ENCODE measurements at regions not wholly inside any gene's neighbourhood (a gene's known extent, or its start where the extent isn't known, plus 50 kb on each side); places are given as distances from the start of the nearest gene placed in this dataset.
A peak's percentile ranks its signal among the peaks of the same experiment; 100 is the strongest.

- peaks cover 2% of the 10 kb centered on the region for H3K9me3 Mint-ChIP-seq
Observed at GRCh38 chr2:48039209-48039990, 133.1 kb upstream of the FBXO11 start.

GRCh38 chr2:48043131-48043700 is 136.9 kb upstream of the FBXO11 start:
- intact Hi-C loops (cut with micrococcal nuclease): no loop called here
- H3K4me3 Mint-ChIP-seq: no peak overlapping the region
- no peaks in the 10 kb centered on the region for H3K36me3 Mint-ChIP-seq (ENCODE audit: low read depth)
- H3K9me3 Mint-ChIP-seq: no peaks in the 10 kb centered on the region
- peaks cover 33% of the 10 kb centered on the region for H3K4me1 Mint-ChIP-seq
- ATAC-seq (ENCODE audit: low read depth) (no peak), DNase-seq (no peak)
- POLR2A ChIA-PET: no interaction called here
- H3K27me3 Mint-ChIP-seq: peaks cover 2% of the 10 kb centered on the region
- TF ChIP-seq CTCF (IDR thresholded peaks at IDR 0.05): no peak
- no peak overlapping the region for H3K27ac Mint-ChIP-seq
- CTCF ChIA-PET: no interaction called here

More at GRCh38 chr2:48039209-48039990, 133.1 kb upstream of the FBXO11 start:
- Mint-ChIP-seq H3K36me3 (ENCODE audit: low read depth) (no peaks in the 10 kb centered on the region), H3K4me1 (peaks cover 16% of the 10 kb centered on the region), H3K27ac (no peak overlapping the region), H3K4me3 (no peak overlapping the region), H3K27me3 (peaks cover 2% of the 10 kb centered on the region)
- ChIA-PET POLR2A (no interaction called here), CTCF (no interaction called here)
- DNase-seq: no peak
- no peak for TF ChIP-seq CTCF (IDR thresholded peaks at IDR 0.05)
- intact Hi-C loops (cut with micrococcal nuclease): no loop called here
- no peak for ATAC-seq (ENCODE audit: low read depth)

- no peak overlapping the region for H3K27ac Mint-ChIP-seq
- no peak for DNase-seq
- H3K27me3 Mint-ChIP-seq: peaks cover 2% of the 10 kb centered on the region
- ChIA-PET POLR2A (no interaction called here), CTCF (no interaction called here)
- no peak for ATAC-seq (ENCODE audit: low read depth)
- H3K4me3 Mint-ChIP-seq: no peak overlapping the region
- H3K36me3 Mint-ChIP-seq (ENCODE audit: low read depth): no peaks in the 10 kb centered on the region
- no peaks in the 10 kb centered on the region for H3K9me3 Mint-ChIP-seq
- H3K4me1 Mint-ChIP-seq: peaks cover 37% of the 10 kb centered on the region
- intact Hi-C loops (cut with micrococcal nuclease): no loop called here
- no peak for TF ChIP-seq CTCF (IDR thresholded peaks at IDR 0.05)
Observed at GRCh38 chr2:48043746-48044145, 137.4 kb upstream of the FBXO11 start.

GRCh38 chr2:48045613-48046012 is 139.3 kb upstream of the FBXO11 start:
- ATAC-seq (ENCODE audit: low read depth) (peak; percentile 61), DNase-seq (no peak)
- TF ChIP-seq CTCF (IDR thresholded peaks at IDR 0.05): no peak
- H3K4me1 Mint-ChIP-seq: peaks cover 39% of the 10 kb centered on the region
- peak overlapping the region; percentile 11 for H3K4me3 Mint-ChIP-seq
- ChIA-PET POLR2A (no interaction called here), CTCF (no interaction called here)
- peaks cover 2% of the 10 kb centered on the region for H3K27me3 Mint-ChIP-seq
- no peak overlapping the region for H3K27ac Mint-ChIP-seq
- H3K36me3 Mint-ChIP-seq (ENCODE audit: low read depth): no peaks in the 10 kb centered on the region
- no peaks in the 10 kb centered on the region for H3K9me3 Mint-ChIP-seq
- intact Hi-C loops (cut with micrococcal nuclease): no loop called here

DNA sequence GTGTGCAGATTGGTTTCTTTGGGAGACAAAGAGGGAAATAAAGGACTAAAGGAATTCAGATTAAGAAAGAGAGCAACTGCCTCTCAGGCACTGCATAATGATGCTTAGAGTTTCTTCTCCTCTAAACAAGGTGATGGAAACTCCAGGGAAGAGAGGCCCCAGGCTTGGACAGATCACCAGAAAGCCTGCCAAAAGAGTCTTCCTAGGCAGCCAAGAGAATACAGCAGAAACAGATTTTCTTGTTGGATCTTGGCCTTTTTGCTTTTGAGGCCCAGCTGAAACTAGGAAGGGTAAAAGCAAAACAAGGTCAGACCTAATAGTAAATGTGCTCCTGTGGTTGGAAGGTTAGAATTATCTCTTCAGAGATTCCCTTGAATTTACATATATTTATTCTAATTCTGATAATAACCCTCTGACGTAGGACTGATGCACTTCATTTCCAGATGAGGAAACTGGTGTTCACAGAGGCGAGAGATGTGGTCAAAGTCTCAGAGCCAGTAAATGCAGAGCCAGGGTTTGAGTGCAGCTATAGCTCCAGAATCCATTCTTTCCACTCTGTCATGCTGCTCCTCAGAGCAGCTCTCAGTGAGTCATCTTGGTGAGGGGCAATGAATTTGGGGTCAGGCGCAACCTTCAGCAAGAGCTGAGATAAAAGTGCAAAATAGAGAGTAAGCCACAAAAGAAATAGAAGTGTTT is 142.3 kb upstream of the FBXO11 start:
- Mint-ChIP-seq H3K27ac (no peak overlapping the region), H3K27me3 (no peaks in the 10 kb centered on the region), H3K36me3 (ENCODE audit: low read depth) (no peaks in the 10 kb centered on the region), H3K4me3 (no peak overlapping the region), H3K4me1 (peaks cover 31% of the 10 kb centered on the region), H3K9me3 (peaks cover 3% of the 10 kb centered on the region)
- intact Hi-C loops (cut with micrococcal nuclease): no loop called here
- ATAC-seq (ENCODE audit: low read depth): peak; percentile 37
- TF ChIP-seq CTCF (IDR thresholded peaks at IDR 0.05): no peak
- CTCF ChIA-PET: no interaction called here
- POLR2A ChIA-PET: no interaction called here
- no peak for DNase-seq
